ENCODE measurements at regions not wholly inside any gene's neighbourhood (a gene's known extent, or its start where the extent isn't known, plus 50 kb on each side); places are given as distances from the start of the nearest gene placed in this dataset.

- H3K9me3 ChIP-seq (ENCODE audit: control insufficient read depth, low read length): no peaks in the 10 kb centered on the region
- no peak overlapping the region for H3K4me3 ChIP-seq (ENCODE audit: low read length)
- no peaks in the 10 kb centered on the region for H3K4me1 ChIP-seq (ENCODE audit: control insufficient read depth, insufficient read depth, low read length)
- no peaks in the 10 kb centered on the region for H3K27me3 ChIP-seq (replicated peaks; ENCODE audit: control insufficient read depth, insufficient read depth, low read length)
- no peak overlapping the region for H3K9ac ChIP-seq (ENCODE audit: low read length)
- no peaks in the 10 kb centered on the region for H3K36me3 ChIP-seq (ENCODE audit: control insufficient read depth, insufficient read depth, low read length, severe bottlenecking)
- DNase-seq (ENCODE audit: low read depth): no peak
Observed at GRCh38 chr1:87629673-87630072, 301.0 kb downstream of the LMO4 start.

- H3K4me1 ChIP-seq (ENCODE audit: control insufficient read depth, insufficient read depth, low read length): no peaks in the 10 kb centered on the region
- no peak for DNase-seq (ENCODE audit: low read depth)
- no peaks in the 10 kb centered on the region for H3K27me3 ChIP-seq (replicated peaks; ENCODE audit: control insufficient read depth, insufficient read depth, low read length)
- no peaks in the 10 kb centered on the region for H3K36me3 ChIP-seq (ENCODE audit: control insufficient read depth, insufficient read depth, low read length, severe bottlenecking)
- no peaks in the 10 kb centered on the region for H3K9me3 ChIP-seq (ENCODE audit: control insufficient read depth, low read length)
- H3K9ac ChIP-seq (ENCODE audit: low read length): no peak overlapping the region
- H3K4me3 ChIP-seq (ENCODE audit: low read length): no peak overlapping the region
Observed at GRCh38 chr1:87632232-87632631, 303.6 kb downstream of the LMO4 start.

GRCh38 chr1:87636198-87636892, 307.7 kb downstream of the LMO4 start:
- no peak for DNase-seq (ENCODE audit: low read depth)
- Histone ChIP-seq H3K9me3 (ENCODE audit: control insufficient read depth, low read length) (no peaks in the 10 kb centered on the region), H3K4me1 (ENCODE audit: control insufficient read depth, insufficient read depth, low read length) (no peaks in the 10 kb centered on the region), H3K9ac (ENCODE audit: low read length) (no peak overlapping the region), H3K4me3 (ENCODE audit: low read length) (no peak overlapping the region), H3K36me3 (ENCODE audit: control insufficient read depth, insufficient read depth, low read length, severe bottlenecking) (no peaks in the 10 kb centered on the region), H3K27me3 (replicated peaks; ENCODE audit: control insufficient read depth, insufficient read depth, low read length) (no peaks in the 10 kb centered on the region)

- Histone ChIP-seq H3K27me3 (replicated peaks; ENCODE audit: control insufficient read depth, insufficient read depth, low read length) (no peaks in the 10 kb centered on the region), H3K36me3 (ENCODE audit: control insufficient read depth, insufficient read depth, low read length, severe bottlenecking) (no peaks in the 10 kb centered on the region), H3K9ac (ENCODE audit: low read length) (no peak overlapping the region), H3K4me1 (ENCODE audit: control insufficient read depth, insufficient read depth, low read length) (no peaks in the 10 kb centered on the region), H3K4me3 (ENCODE audit: low read length) (no peak overlapping the region), H3K9me3 (ENCODE audit: control insufficient read depth, low read length) (no peaks in the 10 kb centered on the region)
- DNase-seq (ENCODE audit: low read depth): no peak
Observed at GRCh38 chr1:87638636-87639035, 310.0 kb downstream of the LMO4 start.

- Histone ChIP-seq H3K36me3 (ENCODE audit: control insufficient read depth, insufficient read depth, low read length, severe bottlenecking) (no peaks in the 10 kb centered on the region), H3K4me1 (ENCODE audit: control insufficient read depth, insufficient read depth, low read length) (peaks cover 14% of the 10 kb centered on the region), H3K9ac (ENCODE audit: low read length) (no peak overlapping the region), H3K4me3 (ENCODE audit: low read length) (no peak overlapping the region), H3K27me3 (replicated peaks; ENCODE audit: control insufficient read depth, insufficient read depth, low read length) (no peaks in the 10 kb centered on the region), H3K9me3 (ENCODE audit: control insufficient read depth, low read length) (no peaks in the 10 kb centered on the region)
- DNase-seq (ENCODE audit: low read depth): no peak
Observed at GRCh38 chr1:87641996-87642395, 313.3 kb downstream of the LMO4 start.

GRCh38 chr1:87642581-87643221, 314.0 kb downstream of the LMO4 start:
- H3K36me3 ChIP-seq (ENCODE audit: control insufficient read depth, insufficient read depth, low read length, severe bottlenecking): no peaks in the 10 kb centered on the region
- H3K4me1 ChIP-seq (ENCODE audit: control insufficient read depth, insufficient read depth, low read length): peaks cover 14% of the 10 kb centered on the region
- H3K4me3 ChIP-seq (ENCODE audit: low read length): no peak overlapping the region
- no peak for DNase-seq (ENCODE audit: low read depth)
- no peak overlapping the region for H3K9ac ChIP-seq (ENCODE audit: low read length)
- H3K9me3 ChIP-seq (ENCODE audit: control insufficient read depth, low read length): no peaks in the 10 kb centered on the region
- no peaks in the 10 kb centered on the region for H3K27me3 ChIP-seq (replicated peaks; ENCODE audit: control insufficient read depth, insufficient read depth, low read length)

GRCh38 chr1:87644033-87644578, 315.4 kb downstream of the LMO4 start:
- peaks cover 14% of the 10 kb centered on the region for H3K4me1 ChIP-seq (ENCODE audit: control insufficient read depth, insufficient read depth, low read length)
- no peak overlapping the region for H3K4me3 ChIP-seq (ENCODE audit: low read length)
- no peaks in the 10 kb centered on the region for H3K9me3 ChIP-seq (ENCODE audit: control insufficient read depth, low read length)
- no peak overlapping the region for H3K9ac ChIP-seq (ENCODE audit: low read length)
- no peaks in the 10 kb centered on the region for H3K36me3 ChIP-seq (ENCODE audit: control insufficient read depth, insufficient read depth, low read length, severe bottlenecking)
- no peak for DNase-seq (ENCODE audit: low read depth)
- H3K27me3 ChIP-seq (replicated peaks; ENCODE audit: control insufficient read depth, insufficient read depth, low read length): no peaks in the 10 kb centered on the region

GRCh38 chr1:87644579-87645190, 316.0 kb downstream of the LMO4 start:
- Histone ChIP-seq H3K9me3 (ENCODE audit: control insufficient read depth, low read length) (no peaks in the 10 kb centered on the region), H3K9ac (ENCODE audit: low read length) (no peak overlapping the region), H3K27me3 (replicated peaks; ENCODE audit: control insufficient read depth, insufficient read depth, low read length) (no peaks in the 10 kb centered on the region), H3K36me3 (ENCODE audit: control insufficient read depth, insufficient read depth, low read length, severe bottlenecking) (no peaks in the 10 kb centered on the region), H3K4me3 (ENCODE audit: low read length) (no peak overlapping the region), H3K4me1 (ENCODE audit: control insufficient read depth, insufficient read depth, low read length) (peaks cover 14% of the 10 kb centered on the region)
- no peak for DNase-seq (ENCODE audit: low read depth)

GRCh38 chr1:87647430-87648177, 318.9 kb downstream of the LMO4 start:
- Histone ChIP-seq H3K4me1 (ENCODE audit: control insufficient read depth, insufficient read depth, low read length) (peaks cover 14% of the 10 kb centered on the region), H3K4me3 (ENCODE audit: low read length) (no peak overlapping the region), H3K9me3 (ENCODE audit: control insufficient read depth, low read length) (no peaks in the 10 kb centered on the region), H3K36me3 (ENCODE audit: control insufficient read depth, insufficient read depth, low read length, severe bottlenecking) (no peaks in the 10 kb centered on the region), H3K9ac (ENCODE audit: low read length) (no peak overlapping the region), H3K27me3 (replicated peaks; ENCODE audit: control insufficient read depth, insufficient read depth, low read length) (no peaks in the 10 kb centered on the region)
- no peak for DNase-seq (ENCODE audit: low read depth)

GRCh38 chr1:87648323-87649119, 319.8 kb downstream of the LMO4 start:
- no peak overlapping the region for H3K9ac ChIP-seq (ENCODE audit: low read length)
- H3K9me3 ChIP-seq (ENCODE audit: control insufficient read depth, low read length): no peaks in the 10 kb centered on the region
- H3K27me3 ChIP-seq (replicated peaks; ENCODE audit: control insufficient read depth, insufficient read depth, low read length): no peaks in the 10 kb centered on the region
- H3K4me1 ChIP-seq (ENCODE audit: control insufficient read depth, insufficient read depth, low read length): peaks cover 14% of the 10 kb centered on the region
- no peak for DNase-seq (ENCODE audit: low read depth)
- no peak overlapping the region for H3K4me3 ChIP-seq (ENCODE audit: low read length)
- no peaks in the 10 kb centered on the region for H3K36me3 ChIP-seq (ENCODE audit: control insufficient read depth, insufficient read depth, low read length, severe bottlenecking)
